BJ (cell line): ENCODE measurements at regions not wholly inside any gene's neighbourhood (a gene's known extent, or its start where the extent isn't known, plus 50 kb on each side); places are given as distances from the start of the nearest gene placed in this dataset.

Experiments
- CTCF ChIA-PET: fragments of 350-600 bp; formaldehyde crosslinking; extraction: SDS; loops from one replicate; lab custom pipeline; 2021; ENCODE audit warnings: antibody characterized with exemption, inconsistent platforms; lab: Yijun Ruan, JAX
- POLR2A ChIA-PET: fragments of 300-600 bp; sonication (Branson Sonifier 250); formaldehyde crosslinking; extraction: SDS; loops from one replicate; lab custom pipeline; 2021; ENCODE audit warnings: antibody characterized with exemption; lab: Charles Lee
- DNase-seq: peaks from one replicate; pipeline ENCODE4 v3.0.0-alpha.2; 2011; ENCODE audit warnings: low read depth
- H3K27me3 ChIP-seq: 2 replicates; pipeline ENCODE4 v1.6.0; 2011; ENCODE audit warnings: low read length; ENCODE audit not compliant: control insufficient read depth, insufficient read depth
- H3K36me3 ChIP-seq: 2 replicates; pipeline ENCODE4 v1.5.1; 2011; ENCODE audit warnings: low read length; ENCODE audit not compliant: control insufficient read depth, insufficient read depth
- H3K4me3 ChIP-seq: 2 replicates; pipeline ENCODE4 v1.5.1; 2011; ENCODE audit warnings: low read depth, mild to moderate bottlenecking, control low read depth, low read length
- TF ChIP-seq, protein P1 (sequence below): IDR thresholded peaks from 2 replicates; pipeline ENCODE4 v1.5.1; 2011; ENCODE audit warnings: low read depth, mild to moderate bottlenecking, control low read depth, inconsistent platforms, low read length, moderate library complexity; ENCODE audit not compliant: insufficient read depth

DNA sequence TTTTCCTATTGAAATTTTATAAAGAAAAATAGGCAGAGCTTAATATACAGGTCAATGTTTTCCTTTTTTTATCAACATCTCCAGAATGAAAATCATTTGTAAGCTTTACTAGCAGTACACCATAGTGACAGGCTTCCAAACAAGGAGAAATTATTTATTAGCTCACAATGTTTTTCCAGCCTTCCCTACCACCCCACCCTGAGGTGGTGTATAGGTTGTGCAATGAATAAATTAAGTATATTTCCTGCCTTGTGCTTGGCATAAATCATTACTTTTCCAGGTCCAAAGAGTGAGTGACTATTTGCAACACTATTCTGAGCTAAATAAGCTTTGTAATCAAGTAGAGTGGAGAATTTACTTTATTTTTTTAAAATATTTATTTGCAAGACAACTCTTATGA lies 876.2 kb upstream of the POU3F3 start:
- no peaks in the 10 kb centered on the region for H3K36me3 ChIP-seq
- H3K27me3 ChIP-seq: no peaks in the 10 kb centered on the region
- H3K4me3 ChIP-seq: no peak overlapping the region
- TF ChIP-seq, protein P1, sequence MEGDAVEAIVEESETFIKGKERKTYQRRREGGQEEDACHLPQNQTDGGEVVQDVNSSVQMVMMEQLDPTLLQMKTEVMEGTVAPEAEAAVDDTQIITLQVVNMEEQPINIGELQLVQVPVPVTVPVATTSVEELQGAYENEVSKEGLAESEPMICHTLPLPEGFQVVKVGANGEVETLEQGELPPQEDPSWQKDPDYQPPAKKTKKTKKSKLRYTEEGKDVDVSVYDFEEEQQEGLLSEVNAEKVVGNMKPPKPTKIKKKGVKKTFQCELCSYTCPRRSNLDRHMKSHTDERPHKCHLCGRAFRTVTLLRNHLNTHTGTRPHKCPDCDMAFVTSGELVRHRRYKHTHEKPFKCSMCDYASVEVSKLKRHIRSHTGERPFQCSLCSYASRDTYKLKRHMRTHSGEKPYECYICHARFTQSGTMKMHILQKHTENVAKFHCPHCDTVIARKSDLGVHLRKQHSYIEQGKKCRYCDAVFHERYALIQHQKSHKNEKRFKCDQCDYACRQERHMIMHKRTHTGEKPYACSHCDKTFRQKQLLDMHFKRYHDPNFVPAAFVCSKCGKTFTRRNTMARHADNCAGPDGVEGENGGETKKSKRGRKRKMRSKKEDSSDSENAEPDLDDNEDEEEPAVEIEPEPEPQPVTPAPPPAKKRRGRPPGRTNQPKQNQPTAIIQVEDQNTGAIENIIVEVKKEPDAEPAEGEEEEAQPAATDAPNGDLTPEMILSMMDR: no peak
- ChIA-PET CTCF (no interaction called here), POLR2A (no interaction called here)
- no peak for DNase-seq

DNA sequence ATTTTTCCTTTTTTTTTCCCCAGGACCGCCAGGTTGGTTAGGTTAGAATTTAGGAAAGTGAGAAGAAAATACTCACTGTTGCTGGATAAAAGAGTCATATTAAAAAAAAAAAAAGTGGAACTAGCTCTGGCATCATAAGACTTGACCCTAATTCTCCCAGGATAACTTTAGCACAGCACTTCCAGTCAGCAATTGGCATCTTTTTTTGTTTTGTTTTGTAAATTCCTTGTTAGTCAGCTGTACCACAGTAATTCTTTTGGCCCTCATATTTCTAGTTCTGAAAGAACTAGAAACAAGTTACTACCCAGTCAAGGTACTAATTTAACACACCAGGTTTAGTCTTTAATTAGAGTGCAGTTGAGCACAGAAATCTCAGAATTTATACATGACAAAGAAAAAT lies 873.5 kb upstream of the POU3F3 start:
- Histone ChIP-seq H3K27me3 (no peaks in the 10 kb centered on the region), H3K4me3 (no peak overlapping the region), H3K36me3 (no peaks in the 10 kb centered on the region)
- DNase-seq: no peak
- TF ChIP-seq, protein P1: no peak
- POLR2A ChIA-PET: no interaction called here
- CTCF ChIA-PET: no interaction called here

DNA sequence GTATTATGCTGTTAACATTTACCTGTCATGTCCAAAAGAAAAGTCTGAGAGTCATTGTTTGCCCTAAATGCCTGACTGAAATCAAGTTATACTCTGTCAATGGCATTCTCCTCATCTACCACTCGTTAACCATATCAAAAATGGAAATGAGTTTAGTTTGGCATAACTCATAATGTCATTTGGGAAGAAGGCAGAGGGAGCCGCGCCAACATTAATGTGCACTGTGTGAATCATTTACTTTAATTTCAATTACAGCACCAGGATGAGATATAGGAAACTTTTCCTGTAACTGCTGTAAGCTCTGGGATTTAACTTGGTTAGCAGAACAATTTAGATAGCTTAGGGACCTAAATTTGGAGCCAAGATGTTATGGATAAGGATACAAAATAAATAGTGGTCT lies 871.2 kb upstream of the POU3F3 start:
- POLR2A ChIA-PET: no interaction called here
- CTCF ChIA-PET: no interaction called here
- no peak overlapping the region for H3K4me3 ChIP-seq

DNA sequence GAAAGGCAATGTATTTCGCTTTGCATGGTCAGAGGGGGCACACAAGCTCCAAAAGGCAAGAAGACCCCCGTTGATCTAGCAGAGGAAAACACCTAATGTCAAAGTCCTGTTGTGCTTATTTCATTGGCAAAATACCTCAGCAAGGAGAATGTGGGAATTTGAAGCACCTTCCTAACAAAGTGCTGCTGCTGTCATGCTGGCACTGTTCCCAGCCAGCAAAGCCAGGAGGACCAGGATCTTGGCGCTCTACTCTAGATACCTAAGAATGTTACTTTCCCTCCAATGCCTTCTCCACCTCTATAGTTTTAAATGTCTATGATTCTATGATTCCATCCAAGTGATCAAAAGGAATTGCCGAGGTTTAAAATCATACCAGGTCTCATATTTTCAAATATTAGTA lies 867.9 kb upstream of the POU3F3 start:
- TF ChIP-seq, protein P1: no peak
- Histone ChIP-seq H3K27me3 (no peaks in the 10 kb centered on the region), H3K36me3 (no peaks in the 10 kb centered on the region), H3K4me3 (no peak overlapping the region)
- CTCF ChIA-PET: no interaction called here
- DNase-seq: no peak
- POLR2A ChIA-PET: no interaction called here

More for the DNA sequence above, 871.2 kb upstream of the POU3F3 start:
- no peaks in the 10 kb centered on the region for H3K27me3 ChIP-seq
- H3K36me3 ChIP-seq: no peaks in the 10 kb centered on the region
- DNase-seq: no peak
- TF ChIP-seq, protein P1: no peak

DNA sequence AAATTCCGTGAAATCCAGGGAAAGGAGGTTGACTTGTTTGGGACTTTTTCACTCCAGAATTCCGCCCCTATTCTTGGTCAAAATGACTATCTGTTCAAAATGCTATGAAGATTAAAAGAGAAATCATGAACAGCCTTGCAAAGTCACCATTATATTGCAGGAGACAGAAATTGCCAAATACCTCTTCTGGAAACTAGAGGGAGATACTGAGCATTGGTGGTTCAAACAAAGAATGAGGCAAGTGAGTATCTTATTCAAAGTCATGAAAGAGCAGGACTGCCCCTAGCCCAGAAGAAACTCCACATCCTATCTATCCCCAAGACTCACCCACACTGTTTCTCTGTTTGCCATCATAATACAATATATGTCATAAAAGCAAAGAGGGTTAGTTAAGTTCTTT lies 862.3 kb upstream of the POU3F3 start:
- DNase-seq: no peak
- H3K36me3 ChIP-seq: no peaks in the 10 kb centered on the region
- ChIA-PET CTCF (no interaction called here), POLR2A (no interaction called here)
- H3K4me3 ChIP-seq: no peak overlapping the region
- TF ChIP-seq, protein P1: no peak
- H3K27me3 ChIP-seq: no peaks in the 10 kb centered on the region
